ENCODE measurements at regions not wholly inside any gene's neighbourhood (a gene's known extent, or its start where the extent isn't known, plus 50 kb on each side); places are given as distances from the start of the nearest gene placed in this dataset.
"Not testable (repeated sequence)": the region's sequence is repeated elsewhere in the genome, so short reads cannot be mapped to it uniquely, and the experiment has no call there.

DNA sequence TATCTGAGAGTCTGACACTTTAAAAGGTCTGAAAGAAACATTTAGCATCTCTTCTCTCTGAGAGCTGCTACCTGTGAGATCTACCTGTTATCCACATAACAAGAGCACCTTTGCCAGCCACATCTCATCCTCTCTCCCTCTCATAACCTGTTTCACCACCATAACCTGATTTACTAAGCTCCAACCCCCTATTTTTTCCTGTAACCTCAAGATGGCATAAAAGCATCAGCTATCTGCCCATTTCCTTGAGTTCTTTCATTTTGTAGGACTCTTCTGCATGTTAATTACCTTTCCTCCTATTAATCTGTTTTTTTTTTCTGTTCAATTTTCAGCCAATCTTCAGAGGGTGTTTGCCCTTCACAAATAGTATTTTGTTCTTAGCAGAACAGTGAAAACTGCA, 136.5 kb upstream of the KCNK1 start:
- DNase-seq, result no peak

DNA sequence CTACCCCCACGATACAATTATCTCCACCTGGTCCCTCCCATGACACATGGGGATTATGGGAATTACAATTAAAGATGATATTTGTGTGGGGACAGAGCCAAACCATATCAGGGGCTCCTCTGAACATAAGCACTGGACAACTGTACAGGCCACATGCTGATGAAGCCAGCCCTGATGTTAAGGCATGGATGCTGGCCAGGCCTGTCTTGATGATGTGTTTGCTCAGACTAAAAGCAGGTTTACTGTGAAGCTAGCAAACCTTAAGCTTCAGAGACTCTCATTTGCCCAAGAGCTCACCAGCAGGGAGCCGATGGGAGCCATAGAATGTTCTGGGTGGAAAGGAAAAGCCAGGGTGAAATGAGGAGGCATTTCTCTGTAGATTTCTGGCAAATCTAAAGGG, 135.3 kb upstream of the KCNK1 start:
- no peak for DNase-seq

DNA sequence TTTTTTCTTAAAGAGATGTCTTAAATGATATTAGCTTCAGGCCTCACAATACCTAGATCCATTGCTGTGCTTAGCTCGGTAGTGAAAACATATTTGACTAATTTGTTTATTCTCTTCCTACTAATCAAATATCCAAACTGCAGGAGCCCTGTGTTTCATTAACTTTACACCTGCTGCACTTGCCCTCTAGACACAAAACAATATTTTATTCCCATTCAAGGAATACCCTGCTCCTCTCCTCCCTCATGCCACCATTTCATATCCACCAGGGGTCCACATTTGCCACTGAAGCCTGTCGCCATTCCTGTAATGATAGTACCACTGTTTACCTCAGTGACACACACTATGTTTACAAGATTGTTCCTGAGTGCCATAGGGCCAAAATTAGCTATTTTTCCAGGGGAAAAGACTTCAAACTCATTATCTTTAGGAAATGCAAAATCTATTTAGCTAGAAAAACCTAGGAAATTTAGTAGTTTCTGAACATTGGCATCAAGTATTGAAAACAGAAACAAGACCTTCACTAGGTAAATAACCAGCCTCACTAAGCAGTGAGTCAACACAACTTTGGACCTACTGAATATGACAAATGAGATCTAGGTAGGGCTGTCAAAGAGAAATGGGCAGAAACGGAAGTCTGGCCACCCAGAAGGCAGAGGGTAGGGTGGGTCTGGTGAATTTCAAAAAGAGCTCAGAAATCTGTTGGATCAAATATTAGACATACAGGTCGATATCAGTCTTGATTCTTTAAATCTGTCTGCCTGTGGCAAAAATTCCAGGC, 134.6 kb upstream of the KCNK1 start:
- DNase-seq, result no peak

DNA sequence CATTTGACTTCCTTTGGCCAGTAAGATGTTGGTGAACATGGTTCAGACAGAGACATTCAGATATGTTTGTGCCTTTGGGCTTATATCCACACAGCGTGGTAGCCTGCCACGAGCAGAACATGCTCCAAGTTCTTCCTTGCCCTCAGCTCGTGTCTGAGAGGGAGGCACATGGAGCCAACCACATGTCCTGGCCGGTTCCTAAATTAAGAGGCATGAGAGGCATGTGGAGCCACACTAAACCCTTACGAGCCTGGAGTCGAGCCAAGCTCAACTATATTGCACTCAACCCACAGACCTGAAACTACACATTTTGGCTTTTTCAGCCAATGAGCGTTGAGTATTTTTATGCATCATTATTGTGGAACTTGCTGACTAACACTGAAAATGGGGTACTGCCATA, 133.7 kb upstream of the KCNK1 start:
- DNase-seq, result no peak

DNA sequence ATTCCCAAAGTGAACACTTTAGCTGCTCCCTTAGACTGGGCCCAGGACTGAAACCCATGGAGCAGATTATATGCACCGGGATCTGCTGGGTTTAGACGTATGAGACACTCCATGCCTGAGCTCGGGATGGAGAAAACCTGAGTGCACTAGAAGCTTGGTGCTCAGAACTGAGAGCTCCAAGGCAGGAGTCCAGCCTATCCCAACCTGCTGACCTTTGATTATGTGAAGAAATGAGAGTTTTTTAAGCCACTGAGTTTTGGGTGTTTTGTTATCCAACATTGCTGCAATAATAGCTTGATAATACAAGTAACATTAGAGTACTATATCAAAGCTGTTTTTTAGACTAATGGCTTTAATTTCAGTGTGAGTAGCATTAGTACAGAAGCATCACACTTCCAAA, 131.5 kb upstream of the KCNK1 start:
- no peak for DNase-seq

DNA sequence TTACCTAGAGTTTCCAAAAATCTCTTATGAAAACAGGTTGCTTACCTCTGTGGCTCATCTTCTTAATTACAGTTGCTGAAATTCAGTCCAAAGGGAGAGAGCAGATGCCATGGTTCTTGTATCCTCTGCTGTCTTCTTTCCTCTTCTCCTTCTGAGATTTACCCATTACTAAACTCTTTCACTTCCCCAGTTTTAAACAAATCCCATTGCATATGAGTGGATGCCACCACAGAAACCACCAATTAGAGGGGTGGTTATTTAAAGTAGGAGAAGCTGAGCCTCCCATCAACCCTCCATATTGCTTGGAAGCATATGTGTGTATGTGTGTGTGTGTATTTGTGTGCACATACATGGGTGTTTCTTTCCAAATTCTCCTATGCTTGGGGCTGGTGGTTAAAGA, 128.5 kb upstream of the KCNK1 start:
- DNase-seq, result peak; percentile 81

DNA sequence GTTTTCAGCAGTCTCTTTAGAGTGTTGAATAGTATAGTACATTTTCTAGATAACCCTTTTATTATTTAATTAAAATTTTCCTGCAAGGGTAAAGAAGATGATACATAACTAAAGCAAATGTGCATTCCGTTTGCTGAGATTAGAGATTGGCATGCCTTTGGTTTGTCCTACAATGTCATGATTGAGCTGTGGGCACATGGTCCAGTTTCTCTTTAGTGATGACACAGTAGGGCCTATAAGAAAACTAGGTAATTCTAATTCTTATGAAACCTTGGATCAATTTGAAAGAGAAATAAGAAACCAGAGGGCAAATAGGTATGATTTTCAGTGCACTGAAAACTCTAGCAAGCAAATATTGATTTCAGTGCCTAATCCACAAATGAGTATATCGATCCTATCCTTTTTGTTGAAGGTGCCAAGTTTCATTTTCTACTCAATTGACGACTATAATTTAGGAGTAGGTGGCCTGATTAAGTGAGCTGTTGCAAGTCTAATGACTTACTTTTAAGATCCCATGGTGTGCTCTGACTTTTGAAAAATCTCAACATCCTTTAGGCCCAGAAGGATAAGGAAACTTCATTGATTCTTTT, 128.0 kb upstream of the KCNK1 start:
- DNase-seq, result no peak

DNA sequence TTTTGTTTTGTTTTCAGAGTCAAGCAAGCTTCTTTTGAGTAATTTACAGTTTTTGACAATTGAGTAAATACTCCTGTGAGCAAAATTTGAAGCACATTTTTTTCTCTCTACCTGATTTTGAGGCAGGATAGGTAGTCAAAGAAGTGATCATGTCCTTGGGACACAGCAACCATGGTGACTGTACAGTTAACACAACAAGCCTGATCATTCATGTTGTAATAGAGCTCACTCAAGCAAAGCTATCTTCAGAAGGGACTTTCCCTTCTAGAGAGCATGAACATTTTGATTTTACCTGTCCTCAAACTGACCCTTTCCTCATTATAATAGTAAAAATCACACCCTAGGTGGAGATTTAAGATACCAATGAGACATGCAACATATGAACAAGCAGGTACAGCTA, 126.5 kb upstream of the KCNK1 start:
- no peak for DNase-seq

DNA sequence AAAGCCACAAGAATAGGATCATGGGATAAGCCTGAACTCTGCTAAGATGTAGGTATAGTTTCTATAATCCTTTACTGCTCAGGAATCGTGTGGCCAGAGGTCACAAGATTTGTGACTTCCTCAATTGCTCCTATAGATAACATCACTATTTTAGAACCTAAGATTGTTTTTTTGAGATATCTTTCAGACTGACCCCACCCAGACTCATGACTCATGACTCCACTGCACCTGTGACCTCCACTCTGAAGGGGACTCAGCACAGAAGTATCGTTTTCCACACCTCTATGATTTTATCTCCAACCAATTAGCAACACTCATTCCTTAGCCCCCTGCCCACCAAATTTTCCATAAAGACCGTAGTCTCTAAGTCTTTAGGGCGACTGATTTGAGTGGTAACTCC, 124.5 kb upstream of the KCNK1 start:
- DNase-seq, result no peak

DNA sequence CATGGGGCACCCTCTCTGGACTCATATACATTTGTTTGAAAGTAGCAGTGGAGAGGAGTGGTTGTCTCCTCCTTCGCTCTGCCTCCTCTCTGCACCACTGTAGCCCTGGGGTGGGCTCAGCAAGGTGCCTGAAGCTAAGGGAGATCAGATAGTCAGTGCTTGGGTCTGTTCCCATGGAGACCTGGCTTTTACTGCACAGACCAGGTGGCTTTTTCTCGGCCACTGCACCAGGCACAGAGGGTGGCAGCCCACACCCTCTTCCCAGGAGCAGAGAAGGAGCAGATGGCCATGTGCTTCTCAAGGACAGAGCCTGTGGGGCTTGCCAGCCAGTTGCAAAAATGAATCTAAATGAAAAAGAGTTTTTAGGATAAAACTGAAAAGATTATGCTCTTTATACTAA, 123.4 kb upstream of the KCNK1 start:
- no peak for DNase-seq

DNA sequence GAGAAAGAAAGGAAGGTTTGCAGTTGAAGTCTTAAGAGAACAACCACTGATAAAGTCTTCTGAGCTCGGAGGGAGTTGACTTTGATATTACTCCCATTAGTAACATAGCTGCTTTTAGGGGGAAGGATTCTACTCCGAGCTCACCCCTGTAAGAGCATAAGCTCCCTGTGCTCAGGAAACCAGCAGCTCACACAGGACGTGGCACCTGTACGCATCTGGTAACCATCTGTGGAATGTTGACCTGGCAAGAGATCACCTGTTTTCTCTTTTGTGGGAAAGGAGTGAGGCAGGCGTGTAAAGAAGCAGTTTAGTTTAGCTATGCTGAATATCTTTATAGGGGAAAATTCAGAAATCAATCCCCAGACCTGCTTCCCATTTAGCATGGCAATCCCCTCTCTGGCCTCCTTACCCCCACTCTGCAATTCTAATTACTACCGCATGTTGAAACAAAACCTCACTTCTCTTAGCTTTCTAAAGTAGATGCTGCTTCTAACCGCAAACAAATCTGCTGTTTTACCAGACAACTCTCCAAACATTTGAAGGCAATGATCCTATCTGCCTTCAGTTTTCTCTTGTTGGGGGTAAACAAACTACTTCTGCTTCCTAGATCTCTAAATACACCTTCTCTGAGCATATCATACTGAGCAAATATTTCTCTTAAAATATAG, 121.8 kb upstream of the KCNK1 start:
- DNase-seq, result no peak

DNA sequence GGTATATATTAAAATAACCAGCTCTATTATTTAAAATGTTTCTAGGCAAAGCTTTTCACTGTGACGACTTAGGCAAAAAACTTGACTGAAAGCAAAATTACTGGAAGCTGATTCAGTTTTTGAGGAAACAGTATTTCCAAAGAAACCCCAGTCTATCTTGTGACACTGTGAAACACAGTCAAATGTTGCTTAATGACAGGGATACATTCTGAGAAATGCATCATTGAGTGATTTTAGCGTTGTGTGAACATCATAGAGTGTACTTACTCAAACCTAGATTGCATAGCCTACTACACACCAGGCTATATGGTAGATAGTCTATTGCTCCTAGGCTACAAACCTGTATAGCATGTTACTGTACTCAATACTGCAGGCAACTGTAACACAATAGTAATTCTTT, 116.9 kb upstream of the KCNK1 start:
- peak; percentile 25 for DNase-seq

DNA sequence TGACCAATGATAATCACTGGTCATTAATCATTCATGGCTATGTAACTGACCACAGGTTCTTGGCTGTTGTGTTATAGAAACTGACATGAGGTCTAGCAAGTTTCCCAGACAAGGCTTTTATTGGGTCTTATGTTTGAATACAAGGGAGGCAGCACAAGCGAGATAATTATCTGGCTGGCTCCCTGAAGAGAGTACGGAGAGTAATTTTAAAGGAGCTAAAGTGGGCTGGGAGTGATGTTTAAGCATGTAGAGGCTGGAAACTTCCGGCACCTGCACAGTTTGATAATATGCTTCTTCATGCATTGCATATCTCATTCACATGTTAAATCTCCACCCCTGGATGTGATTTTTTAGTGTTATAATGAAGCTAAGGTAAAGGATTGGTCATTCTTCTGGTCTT, 116.2 kb upstream of the KCNK1 start:
- DNase-seq, result no peak

DNA sequence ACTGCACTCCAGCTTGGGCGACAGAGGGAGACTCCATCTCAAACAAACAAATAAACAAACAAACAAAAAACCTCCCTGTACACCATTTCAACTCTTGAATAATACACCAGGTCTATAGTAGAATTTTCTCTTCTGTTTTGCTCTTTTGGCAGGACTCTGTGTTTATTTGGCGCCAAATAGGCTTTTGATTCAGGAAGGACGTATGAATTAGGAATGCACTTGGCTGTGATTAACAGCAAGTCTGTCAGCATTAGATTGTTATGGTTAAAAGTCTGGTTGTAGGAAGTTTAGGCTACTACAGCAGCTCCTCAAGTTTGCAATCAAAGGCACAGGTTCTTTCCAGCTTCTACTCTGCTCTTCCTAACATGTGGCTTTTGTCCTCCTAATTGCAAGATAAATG, 113.8 kb upstream of the KCNK1 start:
- no peak for DNase-seq

DNA sequence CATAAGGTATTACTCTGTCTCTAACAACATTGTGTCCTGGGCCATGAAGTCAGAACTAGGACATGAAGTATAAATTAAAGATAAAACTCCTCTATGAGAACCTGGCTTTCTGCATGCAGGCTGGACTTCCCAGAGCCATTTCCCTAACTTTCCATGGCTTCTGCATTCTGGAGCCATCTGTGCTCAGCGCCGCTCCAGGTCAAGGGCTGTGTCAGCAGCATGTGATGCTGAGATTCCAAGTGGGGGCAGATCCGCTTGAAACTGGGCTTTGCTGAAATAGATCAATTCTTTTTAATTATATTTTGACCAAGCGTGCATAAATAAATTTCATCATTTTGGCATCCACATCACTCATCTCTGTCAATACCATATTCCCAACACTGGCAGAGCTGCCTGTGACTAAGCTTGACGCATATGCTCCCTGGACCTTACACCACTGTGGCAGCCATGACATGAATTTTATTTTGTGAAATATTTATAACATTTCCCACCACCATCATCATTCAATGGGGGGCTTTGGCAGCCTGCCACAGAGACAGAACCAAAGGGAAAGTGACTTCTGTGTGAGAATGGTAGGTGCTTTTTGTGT, 110.4 kb upstream of the KCNK1 start:
- DNase-seq, result no peak

DNA sequence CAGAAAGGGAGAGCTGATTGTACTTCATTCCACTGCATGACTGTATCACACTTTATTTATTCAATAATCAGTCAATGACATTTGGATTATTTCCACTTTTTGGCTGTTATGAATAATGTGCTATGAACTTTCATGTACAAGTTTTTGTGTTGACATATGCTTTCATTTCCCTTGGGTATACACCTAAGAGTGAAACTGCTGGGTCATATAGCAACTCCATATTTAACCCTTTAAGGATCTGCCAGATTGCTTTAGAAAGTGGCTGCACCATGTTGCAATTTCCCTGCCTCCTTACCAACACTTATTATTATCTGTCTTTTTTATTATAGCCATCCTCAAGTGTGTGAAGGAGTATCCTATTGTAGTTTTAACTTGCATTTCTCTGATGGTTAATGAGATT, 108.8 kb upstream of the KCNK1 start:
- DNase-seq, result peak; percentile 6

DNA sequence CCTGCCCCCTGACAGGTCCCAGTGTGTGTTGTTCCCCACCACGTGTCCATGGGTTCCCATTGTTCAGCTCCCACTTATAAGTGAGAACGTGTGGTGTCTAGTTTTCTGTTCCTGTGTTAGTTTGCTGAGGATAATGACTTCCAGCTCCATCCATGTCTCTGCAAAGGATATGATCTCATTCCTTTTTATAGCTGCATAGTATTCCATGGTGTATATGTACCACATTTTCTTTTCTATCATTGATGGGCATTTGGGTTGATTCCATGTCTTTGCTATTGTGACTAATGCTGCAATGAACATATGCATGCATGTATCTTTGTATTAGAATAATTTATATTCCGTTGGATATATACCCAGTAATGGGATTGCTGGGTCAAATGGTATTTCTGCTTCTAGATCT, 108.0 kb upstream of the KCNK1 start:
- DNase-seq, result not testable (repeated sequence)

DNA sequence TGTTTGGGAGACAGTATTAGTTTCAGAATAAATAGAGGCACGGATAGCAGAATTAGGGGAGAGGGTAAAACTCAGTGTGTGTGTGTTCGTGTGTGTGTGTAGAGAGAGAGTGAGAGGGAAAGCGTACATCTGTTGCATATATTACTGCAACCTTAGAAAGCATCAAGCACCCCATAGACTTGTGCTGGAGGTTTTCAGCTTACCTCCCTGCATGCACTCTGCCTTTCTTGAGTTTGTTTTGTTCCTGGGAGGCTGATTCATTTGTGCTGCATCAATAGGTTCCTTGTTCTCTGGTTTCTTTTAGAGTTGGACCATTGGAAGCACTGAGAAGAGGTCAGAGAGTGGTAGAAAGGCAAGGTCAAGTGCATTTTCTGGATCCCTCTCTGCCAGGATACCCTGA, 104.4 kb upstream of the KCNK1 start:
- DNase-seq, result no peak

DNA sequence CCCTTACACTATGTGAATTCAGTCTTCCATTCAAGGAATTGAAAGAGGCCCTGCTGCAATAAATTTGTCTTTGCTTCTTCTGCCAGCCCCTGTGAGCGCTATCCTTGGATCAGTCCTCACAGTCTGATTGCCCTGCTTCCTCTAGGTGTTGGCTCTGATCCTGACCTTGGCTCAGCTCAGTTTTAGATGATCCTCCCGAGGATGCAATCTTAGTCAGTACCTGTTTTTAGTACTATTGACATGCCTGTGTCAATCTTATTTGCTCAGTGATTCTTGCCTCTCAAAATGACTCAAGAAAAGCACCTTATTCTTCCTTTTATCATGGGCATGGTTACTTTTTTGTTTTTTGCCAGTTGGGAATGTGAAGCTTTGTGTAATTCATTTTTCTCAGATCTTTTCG, 101.4 kb upstream of the KCNK1 start:
- DNase-seq, result no peak

DNA sequence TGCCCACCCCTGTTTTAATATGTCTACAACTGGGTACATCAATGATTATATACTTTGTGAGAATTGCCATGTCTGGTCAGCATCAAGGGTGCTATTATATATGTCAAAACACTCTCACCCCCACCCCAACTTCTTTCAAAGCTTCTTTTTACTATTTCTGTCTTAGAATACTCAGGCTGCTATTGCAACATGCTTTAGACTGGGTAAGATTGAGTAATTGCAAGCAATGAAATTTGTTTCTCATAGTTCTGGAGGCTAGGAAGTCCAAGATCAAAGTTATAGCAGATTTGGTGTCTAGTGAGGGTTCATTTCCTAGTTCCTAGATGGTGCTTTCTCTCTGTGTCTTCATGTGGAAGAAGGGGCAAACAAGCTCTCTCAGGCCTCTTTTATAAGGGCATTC, 100.5 kb upstream of the KCNK1 start:
- peak; percentile 69 for DNase-seq

DNA sequence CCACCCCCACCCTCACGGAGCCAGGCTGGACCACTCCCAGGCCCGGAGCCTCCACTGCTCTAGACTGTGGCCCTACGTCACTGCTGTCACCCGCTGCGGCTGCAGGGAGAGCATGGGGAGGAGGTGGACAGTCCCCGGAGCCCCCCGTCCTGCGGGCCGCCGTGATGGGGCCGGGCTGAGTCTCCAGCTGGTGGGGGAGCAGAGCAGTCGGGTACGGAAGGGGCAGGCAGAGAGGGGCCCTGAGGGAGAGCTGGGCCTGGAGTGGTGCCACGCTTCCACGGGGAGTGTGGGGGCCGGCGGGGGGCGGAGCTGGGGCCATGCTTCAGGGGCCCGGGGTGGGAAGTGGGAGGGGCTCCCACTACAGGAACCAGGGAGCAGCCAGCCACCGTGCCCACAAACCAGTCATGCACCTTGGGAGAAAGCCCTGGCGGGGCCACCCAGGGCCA, 98.9 kb upstream of the KCNK1 start:
- DNase-seq, result no peak

DNA sequence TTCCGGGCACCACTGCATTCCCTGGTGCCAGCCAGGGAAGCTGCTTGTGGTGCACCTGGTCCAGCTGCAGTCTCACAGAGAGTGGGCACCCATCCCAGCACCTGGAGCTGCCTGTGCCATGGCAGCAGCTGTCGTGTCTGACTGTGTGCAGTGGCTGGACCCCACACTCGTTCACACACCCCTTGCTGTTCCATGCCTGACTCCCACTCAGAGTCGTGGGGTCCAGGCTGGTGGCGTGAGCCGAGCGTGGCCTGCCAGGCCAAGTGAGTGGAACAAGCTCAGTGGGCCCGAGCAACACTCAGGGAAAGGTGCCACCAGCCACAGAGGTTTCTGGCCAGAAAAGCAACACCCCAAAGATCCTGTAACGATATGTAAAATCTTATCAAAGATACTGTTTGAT, 97.2 kb upstream of the KCNK1 start:
- no peak for DNase-seq

DNA sequence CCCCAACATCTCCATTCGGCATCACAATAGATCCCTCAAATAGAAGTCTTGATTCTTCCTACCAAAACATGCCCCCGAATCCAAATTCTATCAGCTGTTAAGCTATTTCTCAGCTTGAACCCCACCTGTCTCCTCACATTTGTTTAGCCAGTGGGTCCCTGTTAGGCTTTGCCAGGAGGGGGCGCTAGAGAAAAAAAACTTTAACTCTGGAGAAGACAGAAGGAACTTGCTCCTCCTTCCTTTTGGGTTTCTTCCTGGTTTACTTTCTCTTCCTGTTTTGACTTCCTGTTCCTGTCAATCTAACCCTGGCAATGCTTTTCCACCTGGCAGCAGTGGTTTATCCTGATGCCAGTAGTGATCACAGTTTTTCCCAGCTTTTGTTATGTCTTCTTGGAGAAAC, 95.6 kb upstream of the KCNK1 start:
- DNase-seq, result peak; percentile 80
